Neural progenitor cell (in vitro differentiated cells): ENCODE measurements at regions not wholly inside any gene's neighbourhood (a gene's known extent, or its start where the extent isn't known, plus 50 kb on each side); places are given as distances from the start of the nearest gene placed in this dataset.
A peak's percentile ranks its signal among the peaks of the same experiment; 100 is the strongest.

Experiments used
- DNase-seq: peaks from one replicate; pipeline ENCODE4 v3.0.0-alpha.2; 2016; ENCODE audit warnings: low spot score
- H2AFZ ChIP-seq: fragments of 200-600 bp; sonication (generic); replicated peaks from 2 replicates; pipeline ENCODE4 v1.6.1; 2016; ENCODE audit warnings: antibody characterized with exemption
- H3F3A ChIP-seq: fragments of 200-600 bp; sonication (generic); 2 replicates; pipeline ENCODE4 v1.6.1; 2016; ENCODE audit warnings: antibody characterized with exemption, low read depth
- H3K27ac ChIP-seq: fragments of 200-600 bp; sonication (generic); 2 replicates; pipeline ENCODE4 v1.5.1; 2016; ENCODE audit warnings: mild to moderate bottlenecking
- H3K27me3 ChIP-seq: fragments of 200-600 bp; sonication (generic); 2 replicates; pipeline ENCODE4 v1.6.1; 2016; ENCODE audit warnings: mild to moderate bottlenecking, moderate library complexity
- H3K36me3 ChIP-seq: fragments of 200-600 bp; sonication (generic); 2 replicates; pipeline ENCODE4 v1.5.1; 2016
- H3K4me1 ChIP-seq: fragments of 200-600 bp; sonication (generic); 2 replicates; pipeline ENCODE4 v1.6.1; 2016; ENCODE audit warnings: mixed run types
- H3K4me2 ChIP-seq: fragments of 200-600 bp; sonication (generic); 2 replicates; pipeline ENCODE4 v1.6.1; 2016
- H3K4me3 ChIP-seq: fragments of 200-600 bp; sonication (generic); 2 replicates; pipeline ENCODE4 v1.5.1; 2016
- H3K79me2 ChIP-seq: fragments of 200-600 bp; sonication (generic); 2 replicates; pipeline ENCODE4 v1.6.1; 2016; ENCODE audit warnings: low read depth
- H3K9ac ChIP-seq: fragments of 200-600 bp; sonication (generic); 2 replicates; pipeline ENCODE4 v1.6.1; 2016
- H3K9me3 ChIP-seq: fragments of 200-600 bp; sonication (generic); 2 replicates; pipeline ENCODE4 v1.5.1; 2016; ENCODE audit warnings: low read depth
- H4K20me1 ChIP-seq: fragments of 200-600 bp; sonication (generic); 2 replicates; pipeline ENCODE4 v1.6.1; 2016; ENCODE audit warnings: low read depth
- H3K27ac Mint-ChIP-seq: 3 replicates; pipeline ENCODE4 v1.8.0; 2021; ENCODE audit warnings: mixed read lengths
- H3K27me3 Mint-ChIP-seq: 2 replicates; pipeline ENCODE4 v1.8.0; 2022; ENCODE audit warnings: low read depth, mild to moderate bottlenecking, inconsistent platforms, moderate library complexity, mixed read lengths; ENCODE audit not compliant: insufficient read depth
- H3K36me3 Mint-ChIP-seq: 3 replicates; pipeline ENCODE4 v1.8.0; 2021; ENCODE audit warnings: mixed read lengths
- H3K4me1 Mint-ChIP-seq: 3 replicates; pipeline ENCODE4 v1.8.0; 2021; ENCODE audit warnings: mixed read lengths
- H3K4me3 Mint-ChIP-seq: 3 replicates; pipeline ENCODE4 v1.8.0; 2021; ENCODE audit warnings: mild to moderate bottlenecking, moderate library complexity, mixed read lengths
- H3K9me3 Mint-ChIP-seq: 3 replicates; pipeline ENCODE4 v1.8.0; 2020; ENCODE audit warnings: mixed read lengths
- CTCF ChIP-seq: fragments of 200-600 bp; sonication (generic); IDR thresholded peaks from 2 replicates; pipeline ENCODE4 v1.5.1; 2017; ENCODE audit warnings: antibody characterized with exemption, mild to moderate bottlenecking
- EZH2 ChIP-seq: fragments of 200-600 bp; sonication (generic); IDR thresholded peaks from 2 replicates; pipeline ENCODE4 v1.6.1; 2017; ENCODE audit warnings: antibody characterized with exemption, mild to moderate bottlenecking, moderate library complexity
- EZH2phosphoT487 ChIP-seq: fragments of 200-600 bp; sonication (generic); IDR thresholded peaks from 2 replicates; pipeline ENCODE4 v1.6.1; 2017; ENCODE audit warnings: antibody characterized with exemption

- no peaks in the 10 kb centered on the region for H3F3A ChIP-seq
- no peak overlapping the region for H3K27ac Mint-ChIP-seq
- no peaks in the 10 kb centered on the region for H3K4me1 ChIP-seq
- no peaks in the 10 kb centered on the region for H3K4me1 Mint-ChIP-seq
- no peak overlapping the region for H2AFZ ChIP-seq
- no peaks in the 10 kb centered on the region for H4K20me1 ChIP-seq
- no peak overlapping the region for H3K27ac ChIP-seq
- no peaks in the 10 kb centered on the region for H3K36me3 Mint-ChIP-seq
- H3K4me3 Mint-ChIP-seq, result no peak overlapping the region
- H3K9me3 Mint-ChIP-seq, result no peaks in the 10 kb centered on the region
- no peaks in the 10 kb centered on the region for H3K27me3 ChIP-seq
- H3K9me3 ChIP-seq, result no peaks in the 10 kb centered on the region
- no peaks in the 10 kb centered on the region for H3K79me2 ChIP-seq
- H3K4me2 ChIP-seq, result no peak overlapping the region
- no peaks in the 10 kb centered on the region for H3K27me3 Mint-ChIP-seq
- DNase-seq, result no peak
- H3K9ac ChIP-seq, result no peak overlapping the region
- TF ChIP-seq CTCF (no peak), EZH2phosphoT487 (no peak), EZH2 (no peak)
- H3K36me3 ChIP-seq, result no peaks in the 10 kb centered on the region
- no peak overlapping the region for H3K4me3 ChIP-seq
Measured at GRCh38 chr14:41343857-41344256, 262.8 kb upstream of the LRFN5 start.

GRCh38 chr14:41313196-41313595, 293.5 kb upstream of the LRFN5 start:
- Mint-ChIP-seq H3K36me3 (no peaks in the 10 kb centered on the region), H3K4me1 (no peaks in the 10 kb centered on the region), H3K27ac (no peak overlapping the region), H3K9me3 (peaks cover 3% of the 10 kb centered on the region), H3K4me3 (no peak overlapping the region), H3K27me3 (no peaks in the 10 kb centered on the region)
- no peak for TF ChIP-seq EZH2phosphoT487
- TF ChIP-seq CTCF, result no peak
- TF ChIP-seq EZH2, result no peak
- Histone ChIP-seq H3K27ac (no peak overlapping the region), H3F3A (no peaks in the 10 kb centered on the region), H3K36me3 (no peaks in the 10 kb centered on the region), H3K4me2 (no peak overlapping the region), H3K9ac (no peak overlapping the region), H3K4me3 (no peak overlapping the region), H3K4me1 (no peaks in the 10 kb centered on the region), H2AFZ (no peak overlapping the region), H3K27me3 (no peaks in the 10 kb centered on the region), H3K79me2 (no peaks in the 10 kb centered on the region), H3K9me3 (no peaks in the 10 kb centered on the region), H4K20me1 (no peaks in the 10 kb centered on the region)
- no peak for DNase-seq

- Histone ChIP-seq H3K36me3 (no peaks in the 10 kb centered on the region), H2AFZ (no peak overlapping the region), H3K4me3 (no peak overlapping the region), H3K27me3 (no peaks in the 10 kb centered on the region), H3K79me2 (no peaks in the 10 kb centered on the region), H3K4me2 (no peak overlapping the region), H4K20me1 (no peaks in the 10 kb centered on the region), H3K9ac (no peak overlapping the region), H3K27ac (no peak overlapping the region), H3F3A (no peaks in the 10 kb centered on the region), H3K4me1 (peaks cover 7% of the 10 kb centered on the region), H3K9me3 (no peaks in the 10 kb centered on the region)
- Mint-ChIP-seq H3K27me3 (no peaks in the 10 kb centered on the region), H3K9me3 (no peaks in the 10 kb centered on the region), H3K4me1 (peaks cover 24% of the 10 kb centered on the region), H3K27ac (no peak overlapping the region), H3K4me3 (no peak overlapping the region), H3K36me3 (no peaks in the 10 kb centered on the region)
- no peak for DNase-seq
- TF ChIP-seq EZH2phosphoT487 (no peak), EZH2 (no peak), CTCF (no peak)
Measured at GRCh38 chr14:41303506-41303905, 303.2 kb upstream of the LRFN5 start.

GRCh38 chr14:41302776-41303175, 303.9 kb upstream of the LRFN5 start:
- H3K27ac ChIP-seq, result no peak overlapping the region
- Mint-ChIP-seq H3K4me3 (no peak overlapping the region), H3K4me1 (peaks cover 24% of the 10 kb centered on the region)

More at GRCh38 chr14:41302776-41303175, 303.9 kb upstream of the LRFN5 start:
- peaks cover 7% of the 10 kb centered on the region for H3K4me1 ChIP-seq
- Mint-ChIP-seq H3K27me3 (no peaks in the 10 kb centered on the region), H3K36me3 (no peaks in the 10 kb centered on the region), H3K27ac (peak overlapping the region; percentile 32), H3K9me3 (no peaks in the 10 kb centered on the region)
- H4K20me1 ChIP-seq, result no peaks in the 10 kb centered on the region
- no peaks in the 10 kb centered on the region for H3K9me3 ChIP-seq
- H2AFZ ChIP-seq, result no peak overlapping the region
- TF ChIP-seq CTCF, result no peak
- TF ChIP-seq EZH2phosphoT487, result no peak
- no peak for TF ChIP-seq EZH2
- no peaks in the 10 kb centered on the region for H3K79me2 ChIP-seq
- H3K36me3 ChIP-seq, result no peaks in the 10 kb centered on the region
- peak; percentile 67 for DNase-seq
- H3K4me3 ChIP-seq, result no peak overlapping the region
- H3K4me2 ChIP-seq, result no peak overlapping the region
- H3K27me3 ChIP-seq, result no peaks in the 10 kb centered on the region
- H3K9ac ChIP-seq, result no peak overlapping the region
- no peaks in the 10 kb centered on the region for H3F3A ChIP-seq
